CD4-positive, alpha-beta T cell treated with Interleukin-4 for 4 hours (primary cell): ENCODE measurements at regions not wholly inside any gene's neighbourhood (a gene's known extent, or its start where the extent isn't known, plus 50 kb on each side); places are given as distances from the start of the nearest gene placed in this dataset.

ENCODE experiments used
- DNase-seq: peaks from one replicate; pipeline ENCODE4 v3.0.0-alpha.2; 2020

DNA sequence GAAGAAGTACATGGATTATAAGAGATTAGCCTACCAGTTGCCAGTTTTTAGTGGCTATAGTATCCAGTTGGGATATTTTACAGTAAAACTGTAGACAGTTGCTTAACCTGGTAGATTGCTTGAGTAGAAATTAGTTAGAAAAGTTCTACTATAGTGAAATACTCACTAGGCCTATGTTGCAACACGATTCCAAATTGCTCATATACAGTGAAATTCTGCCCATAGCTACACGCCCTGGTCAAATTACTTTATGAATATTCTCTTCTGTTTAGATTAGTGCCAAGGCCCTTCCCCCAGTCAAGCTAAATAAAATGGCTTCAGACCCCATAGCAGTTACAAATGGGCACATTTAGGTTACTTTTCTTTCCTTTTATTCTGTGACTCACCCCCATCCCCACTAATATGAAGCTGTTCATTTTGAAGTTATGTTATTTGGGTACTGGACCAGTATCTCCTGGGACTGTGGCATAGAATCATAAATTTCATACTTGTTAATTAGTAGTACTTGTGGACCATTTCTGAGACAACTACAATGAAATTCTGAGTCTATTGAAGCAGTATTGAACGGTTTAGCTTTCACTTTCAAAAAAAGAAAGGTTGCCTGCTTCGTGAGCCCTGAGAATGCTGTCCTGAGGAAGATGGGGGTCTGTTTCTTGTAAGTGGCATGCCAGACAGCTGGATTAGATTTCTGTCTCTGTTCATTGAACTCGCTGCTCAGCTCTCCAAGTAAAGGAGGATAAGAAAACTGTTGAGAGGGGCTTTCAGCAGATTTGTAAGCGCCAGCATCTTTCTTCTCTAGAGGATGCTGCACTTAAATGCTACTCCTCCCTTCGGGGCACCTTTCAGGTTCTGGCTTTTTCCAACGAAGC, 65.8 kb upstream of the CFAP20DC start:
- no peak for DNase-seq

DNA sequence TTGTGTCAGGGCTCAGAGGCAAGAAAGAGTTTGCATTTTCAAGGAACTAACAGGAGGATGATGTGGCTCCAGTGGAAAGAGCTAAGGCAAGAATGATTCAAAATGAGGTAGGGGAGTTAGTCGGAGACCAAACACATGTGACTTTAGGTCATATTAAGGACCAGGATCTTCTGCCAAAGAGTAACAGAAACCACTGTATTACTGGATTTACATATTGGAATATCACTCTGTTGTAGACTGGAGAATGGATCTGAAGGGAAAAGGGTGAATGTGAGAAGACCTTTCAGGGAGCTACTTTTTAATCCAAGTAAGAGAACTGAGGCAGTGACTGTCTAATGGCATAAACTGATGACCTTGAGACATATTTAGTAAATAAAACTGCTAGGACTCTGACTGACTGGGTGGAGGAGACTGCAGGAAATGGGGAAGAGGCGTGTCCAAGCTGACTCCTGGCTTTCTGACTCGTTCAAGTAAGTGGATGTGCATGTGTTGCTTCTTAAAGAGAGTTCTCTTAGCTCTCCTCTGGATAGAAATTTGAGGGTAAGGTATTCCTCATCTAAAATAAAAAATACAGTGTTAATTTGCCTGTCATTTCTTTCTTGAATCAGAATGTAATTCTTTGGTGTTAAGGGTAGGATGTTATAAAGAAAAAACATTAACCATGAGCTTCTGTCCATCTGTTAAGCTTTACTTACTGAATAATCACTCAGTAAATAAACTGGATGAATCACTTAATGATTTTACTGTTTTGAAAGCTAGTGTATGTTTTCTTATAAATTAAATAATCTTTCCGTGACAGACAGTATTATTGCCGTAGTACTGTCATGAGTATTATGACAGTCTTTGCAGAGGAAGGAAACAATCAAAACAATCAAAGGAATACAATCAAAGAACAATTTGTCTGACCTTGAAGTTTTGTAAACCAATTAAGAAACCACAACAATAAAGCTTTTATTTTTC, 58.3 kb upstream of the CFAP20DC start:
- no peak for DNase-seq

DNA sequence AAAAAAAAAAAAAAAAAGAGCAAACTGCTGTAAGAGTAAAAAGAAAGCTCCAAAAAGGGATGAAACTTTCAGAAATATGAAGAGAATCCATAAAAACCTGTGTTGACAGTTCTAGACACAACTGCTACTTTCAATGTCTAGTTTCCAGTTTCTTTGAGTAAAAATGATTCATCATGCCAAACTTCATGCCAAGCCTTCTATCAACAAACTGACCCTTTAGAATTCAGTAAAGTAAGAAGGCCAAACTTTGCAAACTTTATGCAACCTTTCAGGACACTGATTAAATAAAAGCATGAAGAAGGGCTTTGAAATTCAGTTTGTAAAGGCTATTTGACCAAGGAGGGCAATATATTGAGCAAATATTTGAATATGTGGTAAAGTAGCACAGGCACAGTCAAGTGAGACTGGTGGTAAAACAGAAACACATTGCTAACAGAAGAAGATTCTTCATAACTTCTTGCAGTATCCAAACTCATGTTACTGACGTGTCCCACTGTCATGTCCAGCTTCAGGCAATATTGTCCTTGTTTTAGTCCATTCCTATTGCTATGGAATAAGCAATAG, 56.3 kb upstream of the CFAP20DC start:
- no peak for DNase-seq

DNA sequence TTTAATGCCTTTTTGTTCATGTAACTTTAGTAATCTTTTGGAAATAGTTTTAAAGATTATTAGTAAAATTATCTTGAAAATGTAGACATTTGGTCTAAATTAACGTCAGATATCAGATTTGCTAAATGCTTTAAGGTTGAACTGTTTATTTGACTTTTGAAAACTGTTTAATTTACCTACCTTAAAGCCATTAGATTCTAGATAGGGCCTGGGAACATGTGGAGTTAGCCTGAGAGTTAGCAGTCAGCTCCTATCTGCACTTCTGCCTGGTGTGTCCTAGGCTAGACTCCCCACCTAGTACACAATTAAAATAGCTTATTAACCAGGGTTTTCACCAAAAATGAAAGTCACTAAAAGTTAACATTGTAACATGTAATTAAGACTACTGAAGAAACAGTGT, 53.7 kb upstream of the CFAP20DC start:
- no peak for DNase-seq

DNA sequence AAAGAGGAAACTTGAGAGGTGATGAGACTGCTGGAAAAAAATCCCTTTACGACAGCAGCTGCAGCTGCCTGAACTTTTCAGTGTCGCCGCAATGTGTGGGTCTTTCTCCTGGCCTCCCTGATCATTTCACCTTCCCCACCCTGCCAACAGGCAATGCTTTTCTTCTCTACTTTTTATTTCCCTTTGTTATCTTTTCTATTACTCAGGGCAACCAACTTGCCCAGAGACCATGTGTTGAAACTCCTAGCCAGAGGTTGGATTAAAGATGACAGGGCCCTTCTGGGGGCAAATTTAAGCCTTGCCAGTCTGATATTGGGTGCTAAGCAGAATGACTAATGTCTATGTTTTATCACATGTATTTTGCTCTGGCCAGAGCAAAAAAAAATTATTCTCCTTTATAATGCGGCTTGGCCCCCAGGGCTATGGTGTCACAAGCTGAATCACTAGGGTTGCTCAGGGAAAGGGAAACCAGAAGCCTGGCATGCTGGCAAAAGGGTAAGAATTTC, 51.5 kb upstream of the CFAP20DC start:
- DNase-seq = no peak
